K562 (cell line): ENCODE measurements at regions not wholly inside any gene's neighbourhood (a gene's known extent, or its start where the extent isn't known, plus 50 kb on each side); places are given as distances from the start of the nearest gene placed in this dataset.

ENCODE experiments used
- ATAC-seq: fragments of 200-7000 bp; cut with Tn5 transposase; 3 replicates; pipeline ENCODE4 v1.9.1; 2020; ENCODE audit warnings: moderate library complexity
- BruUV-seq: library from RNA; stranded (reverse); fragments of 400-500 nt; replicated peaks from 2 replicates; lab custom pipeline; 2021; lab: Mats Ljungman, UMichigan
- CTCF ChIA-PET: fragments of 300-600 bp; formaldehyde crosslinking; extraction: SDS; loops from one replicate; lab custom pipeline; 2021; ENCODE audit warnings: low intra/inter-chr PET ratio; lab: Yijun Ruan, JAX
- POLR2A ChIA-PET: fragments of 300-600, 350-650 bp; sonication (Branson Sonifier 250); formaldehyde crosslinking; extraction: SDS; loops from one replicate; lab custom pipeline; 2021; ENCODE audit warnings: antibody characterized with exemption, inconsistent platforms; lab: Yijun Ruan, JAX
- DNase-seq, 4 experiments: peaks; one replicate each; pipeline versions ENCODE4 v3.0.0 to v3.0.0-alpha.2; 2011 to 2018; ENCODE audit warnings: low spot score in 3 of 4, mixed read lengths in 3 of 4; ENCODE audit errors: extremely low read depth in 1 of 4
- FAIRE-seq: peaks from 2 replicates; lab custom pipeline; 2011; peaks lifted over from hg19 to GRCh38; lab: Jason Lieb, UNC
- H2AFZ ChIP-seq: 2 replicates; pipeline ENCODE4 v1.6.0; 2011; ENCODE audit warnings: low read depth, low read length, control low read depth, inconsistent platforms
- H3K27ac ChIP-seq: fragments of 200-600 bp; 3 replicates; pipeline ENCODE4 v1.8.0; 2011; ENCODE audit warnings: low read depth, mild to moderate bottlenecking, control low read depth, inconsistent platforms, low read length, moderate library complexity, mixed read lengths; ENCODE audit errors: extremely low read depth
- H3K27me3 ChIP-seq, 2 experiments: fragments of 300-600 bp in 1 of 2; 2 replicates in 1 of 2; 3 replicates in 1 of 2; pipeline versions ENCODE4 v1.6.0 to v1.8.0; 2011; ENCODE audit warnings: inconsistent platforms in 2 of 2, low read length in 2 of 2, mild to moderate bottlenecking in 1 of 2, mixed read lengths in 1 of 2, moderate library complexity in 1 of 2; ENCODE audit not compliant: control insufficient read depth in 2 of 2, insufficient read depth in 2 of 2
- H3K36me3 ChIP-seq: fragments of 300-600 bp; 3 replicates; pipeline ENCODE4 v1.8.0; 2011; ENCODE audit warnings: mild to moderate bottlenecking, low read length, inconsistent platforms; ENCODE audit not compliant: control insufficient read depth, insufficient read depth
- H3K4me1 ChIP-seq, 2 experiments: fragments of 200-600 bp in 1 of 2; replicated peaks in 1 of 2; 2 replicates in 1 of 2; 3 replicates in 1 of 2; pipeline versions ENCODE4 v1.5.1 to v1.8.0; 2011; ENCODE audit warnings: inconsistent platforms in 2 of 2, low read length in 2 of 2, mild to moderate bottlenecking in 1 of 2, mixed read lengths in 1 of 2, moderate library complexity in 1 of 2; ENCODE audit not compliant: control insufficient read depth in 2 of 2, insufficient read depth in 2 of 2
- H3K4me2 ChIP-seq: 2 replicates; pipeline ENCODE4 v1.6.1; 2011; ENCODE audit warnings: low read length, control low read depth, inconsistent platforms, mixed read lengths; ENCODE audit not compliant: insufficient read depth
- H3K4me3 ChIP-seq: fragments of 200-600 bp; sonication (generic), shearing (Covaris generic); 2 replicates; pipeline ENCODE4 v1.5.1; 2016; ENCODE audit warnings: control low read depth, inconsistent platforms
- H3K79me2 ChIP-seq: fragments of 200-600 bp; 3 replicates; pipeline ENCODE4 v1.8.0; 2011; ENCODE audit warnings: low read length, inconsistent platforms; ENCODE audit not compliant: control insufficient read depth, insufficient read depth
- H3K9ac ChIP-seq, 2 experiments: 2 replicates each; pipeline versions ENCODE4 v1.6.0 to v1.6.1; 2011; ENCODE audit warnings: low read depth in 2 of 2, low read length in 2 of 2, control low read depth in 1 of 2, inconsistent platforms in 1 of 2, mild to moderate bottlenecking in 1 of 2, mixed read lengths in 1 of 2; ENCODE audit not compliant: insufficient read depth in 1 of 2
- H3K9me1 ChIP-seq: one replicate; pipeline ENCODE4 v1.6.0; 2011; ENCODE audit warnings: inconsistent platforms, mild to moderate bottlenecking, low read length, moderate library complexity; ENCODE audit not compliant: control insufficient read depth, insufficient read depth
- H3K9me3 ChIP-seq: replicated peaks from 2 replicates; pipeline ENCODE4 v1.5.1; 2011; ENCODE audit warnings: low read depth, low read length, inconsistent platforms; ENCODE audit not compliant: control insufficient read depth, insufficient read depth
- H4K20me1 ChIP-seq: replicated peaks from 2 replicates; pipeline ENCODE4 v1.6.1; 2011; ENCODE audit warnings: low read length, inconsistent platforms, mixed read lengths; ENCODE audit not compliant: control insufficient read depth, insufficient read depth
- ESRRB ChIP-seq: fragments of 250-450 bp; sonication (Bioruptor Pico); IDR thresholded peaks from 2 replicates; pipeline ENCODE4 v1.5.0; 2020; ENCODE audit warnings: mild to moderate bottlenecking, moderate library complexity, borderline replicate concordance
- MEIS2 ChIP-seq: fragments of 450-650 bp; IDR thresholded peaks from 2 replicates; pipeline ENCODE4 v1.6.1; 2014; ENCODE audit warnings: mild to moderate bottlenecking; ENCODE audit not compliant: partially characterized antibody
- RCOR1 ChIP-seq, 2 experiments: IDR thresholded peaks; 2 replicates each; pipeline ENCODE4 v1.6.1; 2012; ENCODE audit warnings: low read depth in 2 of 2, low read length in 2 of 2, borderline replicate concordance in 1 of 2, improper control_type of control experiment in 1 of 2
- ZNF212 ChIP-seq: fragments of 450-650 bp; formaldehyde crosslinking; IDR thresholded peaks from 2 replicates; pipeline ENCODE4 v1.4.0; 2020; ENCODE audit warnings: mild to moderate bottlenecking
- WGBS: fragments of 100-300 bp; shearing (Covaris generic); methylation state at CpG from one replicate; pipeline ENCODE4 v1.1.6; 2016; ENCODE audit warnings: low coverage, mixed read lengths; ENCODE audit not compliant: insufficient coverage; ENCODE audit errors: missing lambda C conversion rate; 5-methylcytosine and 5-hydroxymethylcytosine counted together
- in situ Hi-C: fragments of 300-500 bp; cut with MboI; formaldehyde crosslinking; loops from 4 replicates; pipeline ENCODE4 v1.15.0; 2018; ENCODE audit warnings: inconsistent platforms, mixed read lengths
- intact Hi-C: fragments of 100-400 bp; cut with micrococcal nuclease; formaldehyde crosslinking; loops from 2 replicates; pipeline ENCODE4 v1.14.2; 2022
- TF ChIP-seq, protein P1 (sequence below): fragments of 450-650 bp; formaldehyde crosslinking; IDR thresholded peaks from 2 replicates; pipeline ENCODE4 v1.4.0; 2020; ENCODE audit warnings: mild to moderate bottlenecking, moderate library complexity
- TF ChIP-seq, protein P2 (sequence below), 3 experiments: fragments of 200-800 bp in 1 of 3; fragments of 250-450 bp in 1 of 3; fragments of 450-650 bp in 1 of 3; sonication (Bioruptor Pico) in 1 of 3; sonication (Bioruptor generic) in 1 of 3; formaldehyde crosslinking in 1 of 3; IDR thresholded peaks; 2 replicates each; pipeline versions ENCODE4 v1.6.1 to v1.8.0; 2016 to 2022; ENCODE audit warnings: mild to moderate bottlenecking in 2 of 3, missing genetic modification characterization in 2 of 3, missing compliant biosample characterization in 1 of 3, moderate library complexity in 1 of 3
- TF ChIP-seq, protein P3 (sequence below), 3 experiments: fragments of 200-800 bp in 1 of 3; sonication (Bioruptor generic) in 1 of 3; sonication (generic) in 1 of 3; formaldehyde crosslinking in 1 of 3; IDR thresholded peaks; 2 replicates each; pipeline versions ENCODE4 v1.6.1 to v1.8.0; 2016 to 2022; ENCODE audit warnings: mild to moderate bottlenecking in 2 of 3, missing compliant biosample characterization in 2 of 3, missing genetic modification characterization in 2 of 3, missing genetic modification reagents in 1 of 3
- TF ChIP-seq, protein P4 (sequence below): fragments of 450-650 bp; formaldehyde crosslinking; IDR thresholded peaks from 2 replicates; pipeline ENCODE4 v1.4.0; 2022; ENCODE audit warnings: missing genetic modification characterization

DNA sequence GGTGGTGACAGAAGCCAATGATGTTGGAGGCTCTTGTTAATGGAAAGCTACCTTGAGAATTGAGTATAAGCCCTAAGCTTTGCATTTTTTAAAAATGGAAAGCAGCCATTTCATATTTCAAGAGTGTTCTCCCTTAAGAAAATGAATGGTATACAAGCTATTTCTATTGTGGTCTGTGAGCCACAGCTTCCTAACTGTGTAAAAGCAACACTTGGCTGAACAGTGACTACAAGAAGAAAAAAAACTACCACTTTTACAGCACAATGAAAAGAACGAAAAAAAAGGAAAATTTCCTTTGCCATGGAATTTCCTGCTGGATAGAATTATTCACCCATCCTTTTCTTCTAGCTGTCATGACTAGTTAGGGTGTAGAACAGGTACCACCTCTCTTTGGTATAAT is 397.1 kb upstream of the BTBD3 start:
- Histone ChIP-seq H3K4me2 (no peak overlapping the region), H3K9me3 (no peaks in the 10 kb centered on the region), H3K9ac (no peak overlapping the region), H2AFZ (no peak overlapping the region), H3K27ac (no peak overlapping the region), H3K9me1 (no peaks in the 10 kb centered on the region), H3K36me3 (no peaks in the 10 kb centered on the region), H3K4me1 (no peaks in the 10 kb centered on the region), H3K4me3 (no peak overlapping the region), H4K20me1 (no peaks in the 10 kb centered on the region), H3K79me2 (no peaks in the 10 kb centered on the region), H3K27me3 (no peaks in the 10 kb centered on the region)
- no CpG with 5 or more reads among the region's 1 CpG for WGBS
- no TSS peak for BruUV-seq
- CTCF ChIA-PET: no interaction called here
- POLR2A ChIA-PET: interaction anchor here (0.6 kb wide), 1 partner anchor 231 kb away, joined by 3 read pairs; no protein-coding TSS in a partner anchor
- TF ChIP-seq, protein P1, sequence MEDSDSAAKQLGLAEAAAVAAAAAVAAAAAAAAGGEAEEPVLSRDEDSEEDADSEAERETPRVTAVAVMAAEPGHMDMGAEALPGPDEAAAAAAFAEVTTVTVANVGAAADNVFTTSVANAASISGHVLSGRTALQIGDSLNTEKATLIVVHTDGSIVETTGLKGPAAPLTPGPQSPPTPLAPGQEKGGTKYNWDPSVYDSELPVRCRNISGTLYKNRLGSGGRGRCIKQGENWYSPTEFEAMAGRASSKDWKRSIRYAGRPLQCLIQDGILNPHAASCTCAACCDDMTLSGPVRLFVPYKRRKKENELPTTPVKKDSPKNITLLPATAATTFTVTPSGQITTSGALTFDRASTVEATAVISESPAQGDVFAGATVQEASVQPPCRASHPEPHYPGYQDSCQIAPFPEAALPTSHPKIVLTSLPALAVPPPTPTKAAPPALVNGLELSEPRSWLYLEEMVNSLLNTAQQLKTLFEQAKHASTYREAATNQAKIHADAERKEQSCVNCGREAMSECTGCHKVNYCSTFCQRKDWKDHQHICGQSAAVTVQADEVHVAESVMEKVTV: no peak
- no peak for TF ChIP-seq MEIS2
- TF ChIP-seq RCOR1 (IDR thresholded peaks at IDR 0.05; ENCODE audit: borderline replicate concordance in 1 of 2, low read depth in 2 of 2, low read length in 2 of 2): no peak
- TF ChIP-seq ZNF212: no peak
- TF ChIP-seq, protein P2, sequence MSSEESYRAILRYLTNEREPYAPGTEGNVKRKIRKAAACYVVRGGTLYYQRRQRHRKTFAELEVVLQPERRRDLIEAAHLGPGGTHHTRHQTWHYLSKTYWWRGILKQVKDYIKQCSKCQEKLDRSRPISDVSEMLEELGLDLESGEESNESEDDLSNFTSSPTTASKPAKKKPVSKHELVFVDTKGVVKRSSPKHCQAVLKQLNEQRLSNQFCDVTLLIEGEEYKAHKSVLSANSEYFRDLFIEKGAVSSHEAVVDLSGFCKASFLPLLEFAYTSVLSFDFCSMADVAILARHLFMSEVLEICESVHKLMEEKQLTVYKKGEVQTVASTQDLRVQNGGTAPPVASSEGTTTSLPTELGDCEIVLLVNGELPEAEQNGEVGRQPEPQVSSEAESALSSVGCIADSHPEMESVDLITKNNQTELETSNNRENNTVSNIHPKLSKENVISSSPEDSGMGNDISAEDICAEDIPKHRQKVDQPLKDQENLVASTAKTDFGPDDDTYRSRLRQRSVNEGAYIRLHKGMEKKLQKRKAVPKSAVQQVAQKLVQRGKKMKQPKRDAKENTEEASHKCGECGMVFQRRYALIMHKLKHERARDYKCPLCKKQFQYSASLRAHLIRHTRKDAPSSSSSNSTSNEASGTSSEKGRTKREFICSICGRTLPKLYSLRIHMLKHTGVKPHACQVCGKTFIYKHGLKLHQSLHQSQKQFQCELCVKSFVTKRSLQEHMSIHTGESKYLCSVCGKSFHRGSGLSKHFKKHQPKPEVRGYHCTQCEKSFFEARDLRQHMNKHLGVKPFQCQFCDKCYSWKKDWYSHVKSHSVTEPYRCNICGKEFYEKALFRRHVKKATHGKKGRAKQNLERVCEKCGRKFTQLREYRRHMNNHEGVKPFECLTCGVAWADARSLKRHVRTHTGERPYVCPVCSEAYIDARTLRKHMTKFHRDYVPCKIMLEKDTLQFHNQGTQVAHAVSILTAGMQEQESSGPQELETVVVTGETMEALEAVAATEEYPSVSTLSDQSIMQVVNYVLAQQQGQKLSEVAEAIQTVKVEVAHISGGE (CRISPR knock-in tag; IDR thresholded peaks at IDR 0.05): no peak
- TF ChIP-seq, protein P3, sequence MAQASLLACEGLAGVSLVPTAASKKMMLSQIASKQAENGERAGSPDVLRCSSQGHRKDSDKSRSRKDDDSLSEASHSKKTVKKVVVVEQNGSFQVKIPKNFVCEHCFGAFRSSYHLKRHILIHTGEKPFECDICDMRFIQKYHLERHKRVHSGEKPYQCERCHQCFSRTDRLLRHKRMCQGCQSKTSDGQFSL (CRISPR knock-in tag; IDR thresholded peaks at IDR 0.05): no peak
- TF ChIP-seq, protein P3 (tag; IDR thresholded peaks at IDR 0.05): no peak
- TF ChIP-seq, protein P4, sequence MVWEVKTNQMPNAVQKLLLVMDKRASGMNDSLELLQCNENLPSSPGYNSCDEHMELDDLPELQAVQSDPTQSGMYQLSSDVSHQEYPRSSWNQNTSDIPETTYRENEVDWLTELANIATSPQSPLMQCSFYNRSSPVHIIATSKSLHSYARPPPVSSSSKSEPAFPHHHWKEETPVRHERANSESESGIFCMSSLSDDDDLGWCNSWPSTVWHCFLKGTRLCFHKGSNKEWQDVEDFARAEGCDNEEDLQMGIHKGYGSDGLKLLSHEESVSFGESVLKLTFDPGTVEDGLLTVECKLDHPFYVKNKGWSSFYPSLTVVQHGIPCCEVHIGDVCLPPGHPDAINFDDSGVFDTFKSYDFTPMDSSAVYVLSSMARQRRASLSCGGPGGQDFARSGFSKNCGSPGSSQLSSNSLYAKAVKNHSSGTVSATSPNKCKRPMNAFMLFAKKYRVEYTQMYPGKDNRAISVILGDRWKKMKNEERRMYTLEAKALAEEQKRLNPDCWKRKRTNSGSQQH: no peak
- TF ChIP-seq ESRRB: no peak
- FAIRE-seq (no peak), DNase-seq (no peak), ATAC-seq (no peak)
- in situ Hi-C loops (no loop called here), intact Hi-C loops (no loop called here)
